ENCODE measurements at regions not wholly inside any gene's neighbourhood (a gene's known extent, or its start where the extent isn't known, plus 50 kb on each side); places are given as distances from the start of the nearest gene placed in this dataset.

DNA sequence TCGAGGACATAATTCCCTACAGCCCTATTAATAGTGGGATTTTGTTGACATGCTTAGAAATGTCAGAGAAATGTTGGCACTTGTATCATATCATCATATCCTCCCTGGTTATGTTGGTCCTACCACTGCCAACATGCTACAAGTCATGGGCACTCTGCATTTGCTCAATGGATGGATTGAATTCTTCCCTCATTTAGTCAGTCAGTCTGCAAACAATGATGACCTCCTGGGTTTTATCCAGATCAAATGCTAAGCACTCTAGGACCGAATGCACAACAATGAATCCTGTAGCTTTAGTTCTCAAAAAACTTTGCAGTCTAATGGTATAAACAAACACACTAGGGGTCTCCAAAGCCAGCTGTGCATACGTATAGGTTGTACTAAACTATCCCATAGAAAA lies 357.2 kb upstream of the DPYD start:
- Histone ChIP-seq H3K9me3 (replicated peaks) (peaks cover 10% of the 10 kb centered on the region), H3K4me1 (no peaks in the 10 kb centered on the region), H3K27ac (replicated peaks) (no peak overlapping the region), H3K4me3 (no peak overlapping the region), H3K27me3 (ENCODE audit: low read depth) (no peaks in the 10 kb centered on the region), H3K36me3 (no peaks in the 10 kb centered on the region)
- intact Hi-C loops (cut with micrococcal nuclease): no loop called here
- DNase-seq: no peak
- TF ChIP-seq, protein P1, sequence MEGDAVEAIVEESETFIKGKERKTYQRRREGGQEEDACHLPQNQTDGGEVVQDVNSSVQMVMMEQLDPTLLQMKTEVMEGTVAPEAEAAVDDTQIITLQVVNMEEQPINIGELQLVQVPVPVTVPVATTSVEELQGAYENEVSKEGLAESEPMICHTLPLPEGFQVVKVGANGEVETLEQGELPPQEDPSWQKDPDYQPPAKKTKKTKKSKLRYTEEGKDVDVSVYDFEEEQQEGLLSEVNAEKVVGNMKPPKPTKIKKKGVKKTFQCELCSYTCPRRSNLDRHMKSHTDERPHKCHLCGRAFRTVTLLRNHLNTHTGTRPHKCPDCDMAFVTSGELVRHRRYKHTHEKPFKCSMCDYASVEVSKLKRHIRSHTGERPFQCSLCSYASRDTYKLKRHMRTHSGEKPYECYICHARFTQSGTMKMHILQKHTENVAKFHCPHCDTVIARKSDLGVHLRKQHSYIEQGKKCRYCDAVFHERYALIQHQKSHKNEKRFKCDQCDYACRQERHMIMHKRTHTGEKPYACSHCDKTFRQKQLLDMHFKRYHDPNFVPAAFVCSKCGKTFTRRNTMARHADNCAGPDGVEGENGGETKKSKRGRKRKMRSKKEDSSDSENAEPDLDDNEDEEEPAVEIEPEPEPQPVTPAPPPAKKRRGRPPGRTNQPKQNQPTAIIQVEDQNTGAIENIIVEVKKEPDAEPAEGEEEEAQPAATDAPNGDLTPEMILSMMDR (IDR thresholded peaks at IDR 0.05; ENCODE audit: borderline replicate concordance): no peak

DNA sequence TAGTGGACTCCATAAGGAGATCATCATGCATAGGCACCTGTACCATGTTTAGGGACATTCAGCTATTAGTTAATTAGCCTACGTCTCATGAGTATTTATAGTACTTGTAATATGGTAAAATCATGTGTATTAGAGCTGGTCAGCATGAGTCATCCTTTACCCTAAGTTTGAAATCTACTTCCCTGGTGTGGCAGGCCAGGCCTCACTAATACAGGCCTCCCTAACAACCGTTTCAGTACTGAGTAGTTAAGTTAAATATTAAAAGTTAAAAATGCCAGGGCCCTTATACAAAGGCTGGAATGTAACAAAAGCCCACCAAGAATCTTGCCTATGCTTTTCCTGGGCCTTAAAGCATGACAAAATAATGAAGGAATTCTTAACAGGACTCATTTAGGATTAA lies 356.3 kb upstream of the DPYD start:
- Histone ChIP-seq H3K27ac (replicated peaks) (no peak overlapping the region), H3K4me3 (no peak overlapping the region), H3K4me1 (no peaks in the 10 kb centered on the region), H3K36me3 (no peaks in the 10 kb centered on the region), H3K27me3 (ENCODE audit: low read depth) (no peaks in the 10 kb centered on the region), H3K9me3 (replicated peaks) (peaks cover 14% of the 10 kb centered on the region)
- intact Hi-C loops (cut with micrococcal nuclease): no loop called here
- no peak for DNase-seq
- TF ChIP-seq, protein P1 (IDR thresholded peaks at IDR 0.05; ENCODE audit: borderline replicate concordance): no peak

DNA sequence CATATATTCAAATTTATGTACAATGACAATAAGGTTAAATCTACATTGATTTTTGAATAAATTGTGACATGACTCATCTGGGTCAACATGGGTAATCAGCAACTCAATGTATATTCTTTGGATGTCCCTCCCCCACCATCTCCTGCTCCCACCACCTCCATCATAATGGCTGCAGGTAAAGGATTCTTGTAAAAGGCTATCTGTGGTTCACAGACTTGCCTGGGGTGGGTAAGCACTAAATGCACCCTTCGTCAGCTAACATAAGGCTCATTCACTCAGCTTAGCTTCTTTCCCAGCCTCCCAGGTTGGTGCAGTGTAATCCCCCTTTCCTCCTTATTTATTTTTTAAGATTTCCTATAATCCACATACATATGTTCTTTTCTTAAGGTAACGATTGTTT lies 355.7 kb upstream of the DPYD start:
- H3K27me3 ChIP-seq (ENCODE audit: low read depth): no peaks in the 10 kb centered on the region
- TF ChIP-seq, protein P1 (IDR thresholded peaks at IDR 0.05; ENCODE audit: borderline replicate concordance): no peak
- intact Hi-C loops (cut with micrococcal nuclease): no loop called here
- DNase-seq: no peak
- no peak overlapping the region for H3K27ac ChIP-seq (replicated peaks)
- H3K36me3 ChIP-seq: no peaks in the 10 kb centered on the region
- peaks cover 15% of the 10 kb centered on the region for H3K9me3 ChIP-seq (replicated peaks)
- H3K4me3 ChIP-seq: no peak overlapping the region
- H3K4me1 ChIP-seq: no peaks in the 10 kb centered on the region

DNA sequence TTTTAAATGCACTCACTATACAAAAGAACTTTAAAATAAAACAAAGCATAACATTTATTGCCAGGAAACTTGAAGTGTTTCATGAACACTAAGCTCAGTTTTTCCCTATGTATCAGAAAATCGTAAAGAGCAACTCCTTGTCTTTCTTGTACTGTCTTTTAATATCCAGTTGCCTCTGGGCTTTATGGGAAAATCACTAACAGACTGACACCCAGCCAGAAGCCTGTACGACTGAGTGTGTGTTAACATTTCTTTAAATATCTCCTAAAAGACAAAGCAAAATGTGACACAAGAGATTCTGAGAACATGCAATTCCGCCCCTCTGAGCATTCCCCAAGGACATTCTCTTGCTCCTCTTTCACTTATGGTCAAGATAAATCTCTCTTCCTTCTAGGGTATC lies 347.5 kb upstream of the DPYD start:
- no peak for DNase-seq
- no peak overlapping the region for H3K27ac ChIP-seq (replicated peaks)
- no peaks in the 10 kb centered on the region for H3K27me3 ChIP-seq (ENCODE audit: low read depth)
- H3K4me1 ChIP-seq: no peaks in the 10 kb centered on the region
- peaks cover 8% of the 10 kb centered on the region for H3K9me3 ChIP-seq (replicated peaks)
- intact Hi-C loops (cut with micrococcal nuclease): no loop called here
- no peaks in the 10 kb centered on the region for H3K36me3 ChIP-seq
- H3K4me3 ChIP-seq: no peak overlapping the region
- TF ChIP-seq, protein P1 (IDR thresholded peaks at IDR 0.05; ENCODE audit: borderline replicate concordance): no peak

DNA sequence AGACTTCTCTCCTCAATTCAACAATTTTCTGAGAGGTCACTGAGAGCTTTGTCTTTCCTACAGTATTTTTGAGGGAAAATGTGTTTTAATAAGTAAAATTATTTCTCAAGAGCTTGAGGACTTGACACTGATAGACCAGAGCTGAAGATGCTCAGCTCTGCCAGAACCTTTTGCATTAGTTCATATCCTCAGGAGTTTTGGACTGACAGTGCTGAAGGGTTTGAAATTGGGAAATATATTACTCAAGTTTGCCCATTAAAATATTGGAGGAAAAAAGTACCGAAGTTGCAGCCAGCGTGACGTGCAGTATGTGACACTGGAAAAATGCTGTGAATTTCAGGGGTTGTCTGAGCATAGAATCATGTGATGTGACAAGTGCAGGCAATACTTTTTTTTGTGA lies 346.6 kb upstream of the DPYD start:
- Histone ChIP-seq H3K36me3 (no peaks in the 10 kb centered on the region), H3K4me3 (no peak overlapping the region), H3K9me3 (replicated peaks) (peaks cover 3% of the 10 kb centered on the region), H3K27ac (replicated peaks) (no peak overlapping the region), H3K4me1 (no peaks in the 10 kb centered on the region), H3K27me3 (ENCODE audit: low read depth) (no peaks in the 10 kb centered on the region)
- intact Hi-C loops (cut with micrococcal nuclease): no loop called here
- no peak for DNase-seq
- TF ChIP-seq, protein P1 (IDR thresholded peaks at IDR 0.05; ENCODE audit: borderline replicate concordance): no peak

DNA sequence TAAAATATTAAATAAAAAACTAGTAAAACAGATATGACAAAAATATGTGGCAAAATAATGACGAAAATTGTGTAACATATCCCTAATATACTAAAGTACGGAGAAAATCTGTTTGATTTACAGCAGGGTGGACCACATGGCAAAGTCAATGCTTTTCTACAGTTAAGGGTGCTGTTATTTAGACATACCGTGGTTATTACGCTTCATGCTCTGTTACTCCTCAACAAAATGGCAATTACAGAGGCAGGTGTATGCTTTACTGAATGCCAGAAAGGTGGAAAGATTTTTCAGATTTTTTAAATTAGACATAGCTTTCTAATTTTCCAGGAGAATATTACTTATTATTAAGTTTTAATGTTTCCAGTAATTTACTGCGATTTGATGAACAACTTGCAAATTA lies 343.9 kb upstream of the DPYD start:
- H3K36me3 ChIP-seq: no peaks in the 10 kb centered on the region
- TF ChIP-seq, protein P1 (IDR thresholded peaks at IDR 0.05; ENCODE audit: borderline replicate concordance): no peak
- no peaks in the 10 kb centered on the region for H3K27me3 ChIP-seq (ENCODE audit: low read depth)
- DNase-seq: no peak
- H3K27ac ChIP-seq (replicated peaks): no peak overlapping the region
- intact Hi-C loops (cut with micrococcal nuclease): no loop called here
- H3K9me3 ChIP-seq (replicated peaks): no peaks in the 10 kb centered on the region
- no peak overlapping the region for H3K4me3 ChIP-seq
- no peaks in the 10 kb centered on the region for H3K4me1 ChIP-seq

Data from left ventricle myocardium inferior (tissue), 1 donor.